ENCODE measurements at regions not wholly inside any gene's neighbourhood (a gene's known extent, or its start where the extent isn't known, plus 50 kb on each side); places are given as distances from the start of the nearest gene placed in this dataset.

GRCh38 chr11:45365961-45366618 is 79.9 kb upstream of the SYT13 start:
- TF ChIP-seq CTCF (IDR thresholded peaks at IDR 0.05) (no peak), POLR2A (IDR thresholded peaks at IDR 0.05; ENCODE audit: low read length) (no peak), EP300 (IDR thresholded peaks at IDR 0.05) (no peak), SMC3 (IDR thresholded peaks at IDR 0.05) (no peak), ELK1 (IDR thresholded peaks at IDR 0.05; ENCODE audit: low read depth, low read length) (no peak), POLR2AphosphoS2 (conservative IDR thresholded peaks at IDR 0.05; ENCODE audit: low read length) (no peak), MAFK (IDR thresholded peaks at IDR 0.05; ENCODE audit: partially characterized antibody) (no peak)
